OCI-LY1 (cell line): ENCODE measurements at regions not wholly inside any gene's neighbourhood (a gene's known extent, or its start where the extent isn't known, plus 50 kb on each side); places are given as distances from the start of the nearest gene placed in this dataset.

ENCODE experiments used
- CTCF ChIP-seq: fragments of 200-600 bp; sonication (generic), shearing (Covaris generic); IDR thresholded peaks from 2 replicates; pipeline ENCODE4 v1.5.1; 2017; ENCODE audit warnings: mild to moderate bottlenecking, antibody characterized with exemption, low read length, moderate library complexity, mixed read lengths
- EZH2 ChIP-seq: fragments of 200-600 bp; sonication (generic), shearing (Covaris generic); IDR thresholded peaks from 2 replicates; pipeline ENCODE4 v1.8.0; 2017; ENCODE audit warnings: borderline replicate concordance, mixed run types, mild to moderate bottlenecking, antibody characterized with exemption, low read length, moderate library complexity, mixed read lengths

GRCh38 chr1:5648410-5649165 lies 343.6 kb downstream of the NPHP4 start:
- TF ChIP-seq CTCF (no peak), EZH2 (no peak)
